Renal cortex interstitium (tissue), 11 donors: ENCODE measurements at regions not wholly inside any gene's neighbourhood (a gene's known extent, or its start where the extent isn't known, plus 50 kb on each side); places are given as distances from the start of the nearest gene placed in this dataset.

Source experiments
- DNase-seq, 11 donors: peaks; one replicate each; pipeline ENCODE4 v3.0.0-alpha.2; 2013; ENCODE audit warnings: low read depth in 9 of 11, low spot score in 4 of 11; ENCODE audit errors: extremely low read depth in 1 of 11

GRCh38 chr2:217288472-217289063, 428.7 kb upstream of the TNP1 start:
- DNase-seq, result no peak

- DNase-seq, result no peak
Observed at GRCh38 chr2:217286833-217287232, 427.0 kb upstream of the TNP1 start.

GRCh38 chr2:217285926-217286325, 426.1 kb upstream of the TNP1 start:
- DNase-seq, result no peak

GRCh38 chr2:217283460-217283859, 423.6 kb upstream of the TNP1 start:
- no peak for DNase-seq

GRCh38 chr2:217282531-217282930, 422.7 kb upstream of the TNP1 start:
- DNase-seq, result no peak

- no peak for DNase-seq
Observed at GRCh38 chr2:217279556-217279955, 419.7 kb upstream of the TNP1 start.

GRCh38 chr2:217279140-217279539, 419.3 kb upstream of the TNP1 start:
- DNase-seq, result no peak

GRCh38 chr2:217277646-217278398, 418.0 kb upstream of the TNP1 start:
- DNase-seq, result no peak

GRCh38 chr2:217276433-217276832, 416.6 kb upstream of the TNP1 start:
- no peak for DNase-seq

- no peak for DNase-seq
Observed at GRCh38 chr2:217275091-217275490, 415.2 kb upstream of the TNP1 start.

- DNase-seq, result no peak
Observed at GRCh38 chr2:217274578-217274977, 414.7 kb upstream of the TNP1 start.

GRCh38 chr2:217273851-217274250, 414.0 kb upstream of the TNP1 start:
- DNase-seq, result no peak

- DNase-seq, result no peak
Observed at GRCh38 chr2:217273162-217273561, 413.3 kb upstream of the TNP1 start.

- no peak for DNase-seq
Observed at GRCh38 chr2:217271813-217272212, 411.9 kb upstream of the TNP1 start.

GRCh38 chr2:217270485-217271121, 410.7 kb upstream of the TNP1 start:
- DNase-seq, result no peak

GRCh38 chr2:217269701-217270484, 410.0 kb upstream of the TNP1 start:
- DNase-seq, result no peak

GRCh38 chr2:217268978-217269377, 409.1 kb upstream of the TNP1 start:
- DNase-seq, result no peak

GRCh38 chr2:217267758-217268157, 407.9 kb upstream of the TNP1 start:
- DNase-seq, result no peak

- no peak for DNase-seq
Observed at GRCh38 chr2:217263756-217264155, 403.9 kb upstream of the TNP1 start.

GRCh38 chr2:217262911-217263310, 403.0 kb upstream of the TNP1 start:
- no peak for DNase-seq
